ENCODE measurements at regions not wholly inside any gene's neighbourhood (a gene's known extent, or its start where the extent isn't known, plus 50 kb on each side); places are given as distances from the start of the nearest gene placed in this dataset.

GRCh38 chr9:89724659-89725058 lies 119.8 kb downstream of the GADD45G start:
- H3K4me3 ChIP-seq (ENCODE audit: low read depth in 2 of 2, low read length in 1 of 2), result no peak overlapping the region

DNA sequence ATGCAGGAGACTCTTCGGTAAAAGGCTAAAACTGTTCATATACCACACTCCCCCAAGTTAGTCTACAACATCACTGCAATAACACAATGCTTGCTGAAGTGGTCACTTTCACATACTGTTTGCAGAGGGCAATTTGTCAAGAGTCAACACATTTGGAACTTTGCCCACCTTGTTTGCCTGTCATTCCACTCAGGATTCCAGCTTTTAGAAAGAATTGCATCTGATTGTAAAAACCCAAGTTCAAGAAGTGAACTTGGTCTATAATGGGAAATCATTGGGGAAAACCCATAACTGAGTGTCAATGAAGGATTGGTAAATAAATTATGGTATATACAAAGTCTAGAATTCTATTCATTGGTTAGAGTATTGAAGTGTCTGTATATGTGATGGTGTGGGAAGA lies 120.5 kb downstream of the GADD45G start:
- ChIA-PET CTCF (no interaction called here), POLR2A (no interaction called here)
- no peak overlapping the region for H3K9ac ChIP-seq
- no peak overlapping the region for H2AFZ ChIP-seq (ENCODE audit: low read depth)
- H3K4me2 ChIP-seq, result no peak overlapping the region
- peaks cover 0 to 5% of the 10 kb centered on the region in 2 experiments; a peak in 1 of 4 replicates for H3K4me1 ChIP-seq (ENCODE audit: control insufficient read depth in 1 of 2, insufficient read depth in 2 of 2, low read depth in 1 of 2, low read length in 1 of 2)
- H3K36me3 ChIP-seq (replicated peaks in 1 of 2; ENCODE audit: control insufficient read depth in 1 of 2, insufficient read depth in 2 of 2, low read length in 1 of 2), result no peaks in the 10 kb centered on the region
- no peak for DNase-seq
- no peaks in the 10 kb centered on the region for H3K9me3 ChIP-seq
- 31% methylated on average over 1 of the region's 1 CpG for WGBS (ENCODE audit: low lambda C conversion rate)
- no peaks in the 10 kb centered on the region for H3K79me2 ChIP-seq (ENCODE audit: insufficient read depth)
- H3K9me2 ChIP-seq, result no peaks in the 10 kb centered on the region
- H3F3A ChIP-seq (replicated peaks; ENCODE audit: insufficient read depth), result no peaks in the 10 kb centered on the region
- no peak overlapping the region for H3K27ac ChIP-seq (ENCODE audit: low read depth in 2 of 2, low read length in 1 of 2)
- no peaks in the 10 kb centered on the region for H4K20me1 ChIP-seq (ENCODE audit: insufficient read depth)
- no peak overlapping the region for H3K4me3 ChIP-seq (ENCODE audit: low read depth in 2 of 2, low read length in 1 of 2)
- TF ChIP-seq CHD2 (IDR thresholded peaks at IDR 0.05; ENCODE audit: low read length, partially characterized antibody) (no peak), ELF1 (IDR thresholded peaks at IDR 0.05) (no peak), JUND (IDR thresholded peaks at IDR 0.05) (no peak), EZH2phosphoT487 (IDR thresholded peaks at IDR 0.05; ENCODE audit: borderline replicate concordance, low read depth) (no peak), RAD21 (IDR thresholded peaks at IDR 0.05; ENCODE audit: low read length) (no peak), SMC3 (IDR thresholded peaks at IDR 0.05; ENCODE audit: low read depth, low read length) (no peak), MXI1 (IDR thresholded peaks at IDR 0.05; ENCODE audit: low read depth, low read length) (no peak), RCOR1 (IDR thresholded peaks at IDR 0.05; ENCODE audit: low read length) (no peak), TEAD4 (IDR thresholded peaks at IDR 0.05; ENCODE audit: borderline replicate concordance, insufficient read depth) (no peak), EP300 (IDR thresholded peaks at IDR 0.05; ENCODE audit: borderline replicate concordance in 1 of 2, low read depth in 1 of 2, low read length in 1 of 2) (no peak), NFIC (IDR thresholded peaks at IDR 0.05; ENCODE audit: borderline replicate concordance) (no peak), REST (IDR thresholded peaks at IDR 0.05; ENCODE audit: low read depth, low read length) (no peak), FOSL2 (IDR thresholded peaks at IDR 0.05; ENCODE audit: borderline replicate concordance, low read depth) (no peak)
- TF ChIP-seq, protein P1, sequence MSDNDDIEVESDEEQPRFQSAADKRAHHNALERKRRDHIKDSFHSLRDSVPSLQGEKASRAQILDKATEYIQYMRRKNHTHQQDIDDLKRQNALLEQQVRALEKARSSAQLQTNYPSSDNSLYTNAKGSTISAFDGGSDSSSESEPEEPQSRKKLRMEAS (IDR thresholded peaks at IDR 0.05; ENCODE audit: low read depth), result no peak
- TF ChIP-seq, protein P2, sequence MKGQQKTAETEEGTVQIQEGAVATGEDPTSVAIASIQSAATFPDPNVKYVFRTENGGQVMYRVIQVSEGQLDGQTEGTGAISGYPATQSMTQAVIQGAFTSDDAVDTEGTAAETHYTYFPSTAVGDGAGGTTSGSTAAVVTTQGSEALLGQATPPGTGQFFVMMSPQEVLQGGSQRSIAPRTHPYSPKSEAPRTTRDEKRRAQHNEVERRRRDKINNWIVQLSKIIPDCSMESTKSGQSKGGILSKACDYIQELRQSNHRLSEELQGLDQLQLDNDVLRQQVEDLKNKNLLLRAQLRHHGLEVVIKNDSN (IDR thresholded peaks at IDR 0.05; ENCODE audit: borderline replicate concordance, low read depth), result no peak
- TF ChIP-seq, protein P3, sequence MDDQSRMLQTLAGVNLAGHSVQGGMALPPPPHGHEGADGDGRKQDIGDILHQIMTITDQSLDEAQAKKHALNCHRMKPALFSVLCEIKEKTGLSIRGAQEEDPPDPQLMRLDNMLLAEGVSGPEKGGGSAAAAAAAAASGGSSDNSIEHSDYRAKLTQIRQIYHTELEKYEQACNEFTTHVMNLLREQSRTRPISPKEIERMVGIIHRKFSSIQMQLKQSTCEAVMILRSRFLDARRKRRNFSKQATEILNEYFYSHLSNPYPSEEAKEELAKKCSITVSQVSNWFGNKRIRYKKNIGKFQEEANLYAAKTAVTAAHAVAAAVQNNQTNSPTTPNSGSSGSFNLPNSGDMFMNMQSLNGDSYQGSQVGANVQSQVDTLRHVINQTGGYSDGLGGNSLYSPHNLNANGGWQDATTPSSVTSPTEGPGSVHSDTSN (IDR thresholded peaks at IDR 0.05), result no peak
- H3K27me3 ChIP-seq (ENCODE audit: insufficient read depth), result no peaks in the 10 kb centered on the region

More at GRCh38 chr9:89724659-89725058, 119.8 kb downstream of the GADD45G start:
- Histone ChIP-seq H2AFZ (ENCODE audit: low read depth) (no peak overlapping the region), H3K4me1 (ENCODE audit: control insufficient read depth in 1 of 2, insufficient read depth in 2 of 2, low read depth in 1 of 2, low read length in 1 of 2) (peaks cover 0 to 5% of the 10 kb centered on the region in 2 experiments; a peak in 1 of 4 replicates), H3K36me3 (replicated peaks in 1 of 2; ENCODE audit: control insufficient read depth in 1 of 2, insufficient read depth in 2 of 2, low read length in 1 of 2) (no peaks in the 10 kb centered on the region), H3K9me3 (no peaks in the 10 kb centered on the region), H4K20me1 (ENCODE audit: insufficient read depth) (no peaks in the 10 kb centered on the region), H3K79me2 (ENCODE audit: insufficient read depth) (no peaks in the 10 kb centered on the region), H3K9me2 (no peaks in the 10 kb centered on the region), H3K27me3 (ENCODE audit: insufficient read depth) (no peaks in the 10 kb centered on the region), H3K4me2 (no peak overlapping the region), H3K9ac (no peak overlapping the region), H3K27ac (ENCODE audit: low read depth in 2 of 2, low read length in 1 of 2) (no peak overlapping the region), H3F3A (replicated peaks; ENCODE audit: insufficient read depth) (no peaks in the 10 kb centered on the region)
- no peak for DNase-seq
- ChIA-PET POLR2A (no interaction called here), CTCF (interaction anchor here (0.6 kb wide), 1 partner anchor 647 kb away, joined by 3 read pairs; no protein-coding TSS in a partner anchor)
- WGBS (ENCODE audit: low lambda C conversion rate), result 33% methylated on average over 2 of the region's 4 CpGs
- TF ChIP-seq, protein P1 (IDR thresholded peaks at IDR 0.05; ENCODE audit: low read depth), result no peak
- no peak for TF ChIP-seq FOXJ3 (CRISPR knock-in tag; IDR thresholded peaks at IDR 0.05)
- no peak for TF ChIP-seq RFX5 (IDR thresholded peaks at IDR 0.05; ENCODE audit: low read length)
- no peak for TF ChIP-seq EP300 (IDR thresholded peaks at IDR 0.05; ENCODE audit: borderline replicate concordance in 1 of 2, low read depth in 1 of 2, low read length in 1 of 2)
- no peak for TF ChIP-seq ELF1 (IDR thresholded peaks at IDR 0.05)
- TF ChIP-seq FOSL2 (IDR thresholded peaks at IDR 0.05; ENCODE audit: borderline replicate concordance, low read depth), result no peak

Measured in SK-N-SH (cell line).